ENCODE measurements at regions not wholly inside any gene's neighbourhood (a gene's known extent, or its start where the extent isn't known, plus 50 kb on each side); places are given as distances from the start of the nearest gene placed in this dataset.

- TF ChIP-seq CTCF (optimal IDR thresholded peaks at IDR 0.05 in 1 of 3, IDR thresholded peaks at IDR 0.05 in 1 of 3, conservative IDR thresholded peaks at IDR 0.05 in 1 of 3; ENCODE audit: extremely low read depth in 1 of 3, insufficient read depth in 2 of 3, low read length in 3 of 3) = peak; percentile 91 to 99 (median 96)
- TF ChIP-seq EZH2 (IDR thresholded peaks at IDR 0.05; ENCODE audit: low read length) = no peak
Observed at GRCh38 chr18:8988260-8988871, 114.1 kb upstream of the NDUFV2 start.
